Astrocyte (in vitro differentiated cells and primary cell): ENCODE measurements at regions not wholly inside any gene's neighbourhood (a gene's known extent, or its start where the extent isn't known, plus 50 kb on each side); places are given as distances from the start of the nearest gene placed in this dataset.

Experiments
- DNase-seq: peaks from one replicate; pipeline ENCODE4 v3.0.0-alpha.2; 2010; ENCODE audit warnings: low read depth
- FAIRE-seq: peaks from 2 replicates; lab custom pipeline; 2011; peaks lifted over from hg19 to GRCh38; lab: Jason Lieb, UNC
- H2AFZ ChIP-seq: 2 replicates; pipeline ENCODE4 v1.6.0; 2012; ENCODE audit warnings: low read depth, low read length, inconsistent platforms
- H3K27ac ChIP-seq: 2 replicates; pipeline ENCODE4 v1.5.1; 2011; ENCODE audit warnings: low read depth, low read length, inconsistent platforms
- H3K27me3 ChIP-seq: 2 replicates; pipeline ENCODE4 v1.6.0; 2011; ENCODE audit warnings: low read length, inconsistent platforms; ENCODE audit not compliant: insufficient read depth
- H3K36me3 ChIP-seq: 2 replicates; pipeline ENCODE4 v1.5.1; 2011; ENCODE audit warnings: low read length, inconsistent platforms; ENCODE audit not compliant: insufficient read depth
- H3K4me1 ChIP-seq: 2 replicates; pipeline ENCODE4 v1.5.1; 2011; ENCODE audit warnings: low read length, inconsistent platforms; ENCODE audit not compliant: insufficient read depth
- H3K4me2 ChIP-seq: 2 replicates; pipeline ENCODE4 v1.6.0; 2012; ENCODE audit warnings: low read length, inconsistent platforms
- H3K4me3 ChIP-seq: 2 replicates; pipeline ENCODE4 v1.5.1; 2011; ENCODE audit warnings: low read depth, mild to moderate bottlenecking, low read length, inconsistent platforms; ENCODE audit not compliant: insufficient read depth
- H3K79me2 ChIP-seq: 2 replicates; pipeline ENCODE4 v1.6.0; 2012; ENCODE audit warnings: mild to moderate bottlenecking, low read length, inconsistent platforms; ENCODE audit not compliant: insufficient read depth
- H3K9ac ChIP-seq: 2 replicates; pipeline ENCODE4 v1.6.0; 2012; ENCODE audit warnings: mild to moderate bottlenecking, low read length, inconsistent platforms
- H3K9me3 ChIP-seq: 2 replicates; pipeline ENCODE4 v1.5.1; 2012; ENCODE audit warnings: low read depth, mild to moderate bottlenecking, low read length, inconsistent platforms; ENCODE audit not compliant: insufficient read depth
- H4K20me1 ChIP-seq: 2 replicates; pipeline ENCODE4 v1.6.0; 2012; ENCODE audit warnings: low read length, inconsistent platforms; ENCODE audit not compliant: insufficient read depth
- H3K27ac Mint-ChIP-seq: one replicate; pipeline ENCODE4 v1.8.0; 2021; ENCODE audit warnings: mild to moderate bottlenecking, mixed read lengths; ENCODE audit not compliant: unreplicated experiment
- H3K27me3 Mint-ChIP-seq: one replicate; pipeline ENCODE4 v1.8.0; 2021; ENCODE audit warnings: low read depth, mixed read lengths; ENCODE audit not compliant: unreplicated experiment
- H3K36me3 Mint-ChIP-seq: one replicate; pipeline ENCODE4 v1.8.0; 2021; ENCODE audit warnings: low read depth, mixed read lengths; ENCODE audit not compliant: unreplicated experiment
- H3K4me1 Mint-ChIP-seq: one replicate; pipeline ENCODE4 v1.8.0; 2021; ENCODE audit warnings: low read depth, mixed read lengths; ENCODE audit not compliant: unreplicated experiment
- H3K4me3 Mint-ChIP-seq: one replicate; pipeline ENCODE4 v1.8.0; 2021; ENCODE audit warnings: mild to moderate bottlenecking, moderate library complexity, mixed read lengths; ENCODE audit not compliant: unreplicated experiment
- H3K9me3 Mint-ChIP-seq: one replicate; pipeline ENCODE4 v1.8.0; 2021; ENCODE audit warnings: mild to moderate bottlenecking, mixed read lengths; ENCODE audit not compliant: unreplicated experiment
- EZH2 ChIP-seq: IDR thresholded peaks from 2 replicates; pipeline ENCODE4 v1.6.1; 2012; ENCODE audit warnings: mild to moderate bottlenecking, low read length, inconsistent platforms; ENCODE audit not compliant: insufficient read depth
- TF ChIP-seq, protein P1 (sequence below): IDR thresholded peaks from 2 replicates; pipeline ENCODE4 v1.5.1; 2011; ENCODE audit warnings: low read depth, mild to moderate bottlenecking, inconsistent platforms, low read length, moderate library complexity; ENCODE audit not compliant: insufficient read depth

GRCh38 chr15:77798847-77799246, 166.1 kb upstream of the LINGO1 start:
- Histone ChIP-seq H3K27me3 (peaks cover 14% of the 10 kb centered on the region), H3K4me2 (no peak overlapping the region), H3K9me3 (no peaks in the 10 kb centered on the region), H3K36me3 (no peaks in the 10 kb centered on the region), H3K4me3 (no peak overlapping the region), H2AFZ (no peak overlapping the region), H3K9ac (no peak overlapping the region), H3K27ac (no peak overlapping the region), H4K20me1 (no peaks in the 10 kb centered on the region), H3K4me1 (no peaks in the 10 kb centered on the region), H3K79me2 (no peaks in the 10 kb centered on the region)
- Mint-ChIP-seq H3K4me3 (no peak overlapping the region), H3K27ac (no peak overlapping the region), H3K9me3 (peaks cover 3% of the 10 kb centered on the region), H3K36me3 (no peaks in the 10 kb centered on the region), H3K4me1 (no peaks in the 10 kb centered on the region), H3K27me3 (peaks cover 60% of the 10 kb centered on the region)
- no peak for DNase-seq
- TF ChIP-seq, protein P1, sequence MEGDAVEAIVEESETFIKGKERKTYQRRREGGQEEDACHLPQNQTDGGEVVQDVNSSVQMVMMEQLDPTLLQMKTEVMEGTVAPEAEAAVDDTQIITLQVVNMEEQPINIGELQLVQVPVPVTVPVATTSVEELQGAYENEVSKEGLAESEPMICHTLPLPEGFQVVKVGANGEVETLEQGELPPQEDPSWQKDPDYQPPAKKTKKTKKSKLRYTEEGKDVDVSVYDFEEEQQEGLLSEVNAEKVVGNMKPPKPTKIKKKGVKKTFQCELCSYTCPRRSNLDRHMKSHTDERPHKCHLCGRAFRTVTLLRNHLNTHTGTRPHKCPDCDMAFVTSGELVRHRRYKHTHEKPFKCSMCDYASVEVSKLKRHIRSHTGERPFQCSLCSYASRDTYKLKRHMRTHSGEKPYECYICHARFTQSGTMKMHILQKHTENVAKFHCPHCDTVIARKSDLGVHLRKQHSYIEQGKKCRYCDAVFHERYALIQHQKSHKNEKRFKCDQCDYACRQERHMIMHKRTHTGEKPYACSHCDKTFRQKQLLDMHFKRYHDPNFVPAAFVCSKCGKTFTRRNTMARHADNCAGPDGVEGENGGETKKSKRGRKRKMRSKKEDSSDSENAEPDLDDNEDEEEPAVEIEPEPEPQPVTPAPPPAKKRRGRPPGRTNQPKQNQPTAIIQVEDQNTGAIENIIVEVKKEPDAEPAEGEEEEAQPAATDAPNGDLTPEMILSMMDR: no peak
- no peak for TF ChIP-seq EZH2
- no peak for FAIRE-seq

- Histone ChIP-seq H4K20me1 (no peaks in the 10 kb centered on the region), H3K4me2 (no peak overlapping the region), H3K4me1 (no peaks in the 10 kb centered on the region), H3K27me3 (peaks cover 14% of the 10 kb centered on the region), H3K27ac (no peak overlapping the region), H3K79me2 (no peaks in the 10 kb centered on the region), H3K36me3 (no peaks in the 10 kb centered on the region), H2AFZ (no peak overlapping the region), H3K9ac (no peak overlapping the region), H3K4me3 (no peak overlapping the region), H3K9me3 (no peaks in the 10 kb centered on the region)
- H3K27ac Mint-ChIP-seq: no peak overlapping the region
- DNase-seq: no peak
- peaks cover 6% of the 10 kb centered on the region for H3K9me3 Mint-ChIP-seq
- no peaks in the 10 kb centered on the region for H3K4me1 Mint-ChIP-seq
- FAIRE-seq: no peak
- TF ChIP-seq EZH2: no peak
- peaks cover 57% of the 10 kb centered on the region for H3K27me3 Mint-ChIP-seq
- no peak overlapping the region for H3K4me3 Mint-ChIP-seq
- H3K36me3 Mint-ChIP-seq: peaks cover 1% of the 10 kb centered on the region
Observed at GRCh38 chr15:77798151-77798835, 165.6 kb upstream of the LINGO1 start.

DNA sequence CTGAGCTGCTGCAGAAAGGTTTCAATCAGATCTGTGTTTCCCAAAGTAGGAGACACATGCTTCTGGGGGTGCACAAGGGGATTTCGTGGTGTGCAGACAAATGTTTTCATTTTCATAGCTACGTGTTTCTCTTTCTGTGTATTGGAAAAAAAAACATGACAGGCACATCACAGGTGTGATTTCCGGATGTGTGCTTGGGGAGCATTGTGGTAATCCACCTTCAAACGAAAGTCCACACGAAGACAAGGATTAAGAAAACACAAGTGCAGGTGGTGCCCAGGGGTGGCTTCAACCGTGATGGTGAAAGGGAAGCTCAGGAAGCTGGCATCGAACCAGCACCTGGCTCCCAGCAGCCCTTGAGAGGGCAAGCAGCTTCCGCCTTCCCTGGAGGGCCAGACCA, 164.6 kb upstream of the LINGO1 start:
- Histone ChIP-seq H3K4me2 (no peak overlapping the region), H3K9me3 (no peaks in the 10 kb centered on the region), H3K4me1 (no peaks in the 10 kb centered on the region), H3K4me3 (no peak overlapping the region), H3K79me2 (no peaks in the 10 kb centered on the region), H2AFZ (no peak overlapping the region), H3K9ac (no peak overlapping the region), H4K20me1 (no peaks in the 10 kb centered on the region), H3K27me3 (peaks cover 14% of the 10 kb centered on the region), H3K36me3 (no peaks in the 10 kb centered on the region), H3K27ac (no peak overlapping the region)
- Mint-ChIP-seq H3K9me3 (peaks cover 9% of the 10 kb centered on the region), H3K4me1 (no peaks in the 10 kb centered on the region), H3K36me3 (peaks cover 1% of the 10 kb centered on the region), H3K27me3 (peaks cover 57% of the 10 kb centered on the region), H3K27ac (no peak overlapping the region), H3K4me3 (no peak overlapping the region)
- TF ChIP-seq, protein P1: no peak
- no peak for TF ChIP-seq EZH2
- FAIRE-seq (no peak), DNase-seq (no peak)
